ENCODE measurements at regions not wholly inside any gene's neighbourhood (a gene's known extent, or its start where the extent isn't known, plus 50 kb on each side); places are given as distances from the start of the nearest gene placed in this dataset.

DNA sequence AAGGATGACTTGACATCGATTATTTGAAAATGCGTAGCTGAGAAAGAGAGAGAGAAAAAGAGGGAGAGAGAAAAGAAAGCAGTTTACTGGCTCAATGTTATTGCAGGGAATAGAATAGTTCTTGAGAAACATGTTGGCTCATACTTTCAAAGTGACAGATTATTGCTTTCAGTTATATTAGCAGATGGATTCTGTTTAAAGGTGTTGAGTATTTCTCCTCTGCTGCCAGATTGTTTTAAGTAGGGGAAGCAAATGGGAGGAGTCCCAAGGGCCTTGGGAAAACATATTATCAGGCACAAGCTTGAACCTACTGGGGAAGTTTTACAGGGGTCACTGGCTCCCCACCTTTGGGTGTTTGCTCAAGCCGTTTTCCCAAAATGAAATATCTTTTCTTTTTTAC, 203.8 kb upstream of the SRRM4 start:
- TF ChIP-seq, protein P1, sequence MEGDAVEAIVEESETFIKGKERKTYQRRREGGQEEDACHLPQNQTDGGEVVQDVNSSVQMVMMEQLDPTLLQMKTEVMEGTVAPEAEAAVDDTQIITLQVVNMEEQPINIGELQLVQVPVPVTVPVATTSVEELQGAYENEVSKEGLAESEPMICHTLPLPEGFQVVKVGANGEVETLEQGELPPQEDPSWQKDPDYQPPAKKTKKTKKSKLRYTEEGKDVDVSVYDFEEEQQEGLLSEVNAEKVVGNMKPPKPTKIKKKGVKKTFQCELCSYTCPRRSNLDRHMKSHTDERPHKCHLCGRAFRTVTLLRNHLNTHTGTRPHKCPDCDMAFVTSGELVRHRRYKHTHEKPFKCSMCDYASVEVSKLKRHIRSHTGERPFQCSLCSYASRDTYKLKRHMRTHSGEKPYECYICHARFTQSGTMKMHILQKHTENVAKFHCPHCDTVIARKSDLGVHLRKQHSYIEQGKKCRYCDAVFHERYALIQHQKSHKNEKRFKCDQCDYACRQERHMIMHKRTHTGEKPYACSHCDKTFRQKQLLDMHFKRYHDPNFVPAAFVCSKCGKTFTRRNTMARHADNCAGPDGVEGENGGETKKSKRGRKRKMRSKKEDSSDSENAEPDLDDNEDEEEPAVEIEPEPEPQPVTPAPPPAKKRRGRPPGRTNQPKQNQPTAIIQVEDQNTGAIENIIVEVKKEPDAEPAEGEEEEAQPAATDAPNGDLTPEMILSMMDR (IDR thresholded peaks at IDR 0.05): no peak
- no peak for TF ChIP-seq POLR2A (IDR thresholded peaks at IDR 0.05)
